GM23248 (cell line): ENCODE measurements at regions not wholly inside any gene's neighbourhood (a gene's known extent, or its start where the extent isn't known, plus 50 kb on each side); places are given as distances from the start of the nearest gene placed in this dataset.
A peak's percentile ranks its signal among the peaks of the same experiment; 100 is the strongest.

Source experiments
- DNase-seq: peaks from one replicate; pipeline ENCODE4 v3.0.0-alpha.2; 2015
- H2AFZ ChIP-seq: fragments of 200-600 bp; sonication (generic); 2 replicates; pipeline ENCODE4 v1.6.1; 2016; ENCODE audit warnings: antibody characterized with exemption
- H3F3A ChIP-seq: fragments of 200-600 bp; sonication (generic); 2 replicates; pipeline ENCODE4 v1.6.1; 2016; ENCODE audit warnings: mild to moderate bottlenecking, antibody characterized with exemption, mixed run types; ENCODE audit not compliant: insufficient read depth
- H3K27ac ChIP-seq: fragments of 200-600 bp; sonication (generic); 2 replicates; pipeline ENCODE4 v1.5.1; 2016; ENCODE audit warnings: mild to moderate bottlenecking
- H3K27me3 ChIP-seq: fragments of 200-600 bp; sonication (generic); replicated peaks from 2 replicates; pipeline ENCODE4 v1.6.1; 2016; ENCODE audit warnings: mild to moderate bottlenecking; ENCODE audit not compliant: insufficient read depth
- H3K36me3 ChIP-seq: fragments of 200-600 bp; sonication (generic); 2 replicates; pipeline ENCODE4 v1.6.1; 2016; ENCODE audit warnings: low read depth, mild to moderate bottlenecking
- H3K4me1 ChIP-seq: fragments of 200-600 bp; sonication (generic); 2 replicates; pipeline ENCODE4 v1.6.1; 2016; ENCODE audit warnings: mild to moderate bottlenecking; ENCODE audit not compliant: insufficient read depth
- H3K4me2 ChIP-seq: fragments of 200-600 bp; sonication (generic); one replicate; pipeline ENCODE4 v1.6.1; 2016; ENCODE audit warnings: mild to moderate bottlenecking; ENCODE audit not compliant: unreplicated experiment
- H3K4me3 ChIP-seq: fragments of 200-600 bp; sonication (generic); 2 replicates; pipeline ENCODE4 v1.5.1; 2016; ENCODE audit warnings: mild to moderate bottlenecking
- H3K79me2 ChIP-seq: fragments of 200-600 bp; sonication (generic); 2 replicates; pipeline ENCODE4 v1.6.1; 2016; ENCODE audit warnings: mild to moderate bottlenecking; ENCODE audit not compliant: insufficient read depth
- H3K9ac ChIP-seq: fragments of 200-600 bp; sonication (generic); 2 replicates; pipeline ENCODE4 v1.6.1; 2016; ENCODE audit warnings: mild to moderate bottlenecking
- H3K9me2 ChIP-seq: fragments of 200-600 bp; sonication (generic); 2 replicates; pipeline ENCODE4 v1.6.1; 2016; ENCODE audit warnings: mixed run types, mild to moderate bottlenecking, moderate library complexity; ENCODE audit not compliant: insufficient read depth
- H3K9me3 ChIP-seq: fragments of 200-600 bp; sonication (generic); one replicate; pipeline ENCODE4 v1.6.1; 2017; ENCODE audit warnings: low read depth
- H4K20me1 ChIP-seq: fragments of 200-600 bp; sonication (generic); 2 replicates; pipeline ENCODE4 v1.6.0; 2016; ENCODE audit not compliant: insufficient read depth
- EZH2 ChIP-seq: fragments of 200-600 bp; sonication (generic); IDR thresholded peaks from 2 replicates; pipeline ENCODE4 v1.6.1; 2018; ENCODE audit warnings: antibody characterized with exemption, mild to moderate bottlenecking; ENCODE audit not compliant: insufficient read depth, poor library complexity, severe bottlenecking
- EZH2phosphoT487 ChIP-seq: fragments of 200-600 bp; sonication (generic); IDR thresholded peaks from 2 replicates; pipeline ENCODE4 v1.6.1; 2018; ENCODE audit warnings: antibody characterized with exemption, moderate library complexity, mild to moderate bottlenecking, low read depth; ENCODE audit not compliant: insufficient read depth
- WGBS, 2 experiments: methylation state at CpG; one replicate each; pipeline ENCODE4 v1.1.6; 2015 to 2017; ENCODE audit warnings: low lambda C conversion rate in 2 of 2, low coverage in 1 of 2; ENCODE audit errors: missing lambda C conversion rate in 2 of 2; 5-methylcytosine and 5-hydroxymethylcytosine counted together
- in situ Hi-C: fragments of 300-500 bp; cut with MboI; formaldehyde crosslinking; loops from 2 replicates; pipeline ENCODE4 v1.15.0; 2020

- no peak overlapping the region for H3K9ac ChIP-seq
- no peaks in the 10 kb centered on the region for H4K20me1 ChIP-seq
- H2AFZ ChIP-seq: no peak overlapping the region
- H3F3A ChIP-seq: no peaks in the 10 kb centered on the region
- H3K27ac ChIP-seq: no peak overlapping the region
- no peaks in the 10 kb centered on the region for H3K27me3 ChIP-seq
- H3K4me1 ChIP-seq: no peaks in the 10 kb centered on the region
- H3K79me2 ChIP-seq: no peaks in the 10 kb centered on the region
- in situ Hi-C loops: no loop called here
- no peak overlapping the region for H3K4me2 ChIP-seq
- no peak for TF ChIP-seq EZH2phosphoT487
- TF ChIP-seq EZH2: no peak
- H3K36me3 ChIP-seq: no peaks in the 10 kb centered on the region
- no peak for DNase-seq
- H3K9me2 ChIP-seq: no peaks in the 10 kb centered on the region
- no peaks in the 10 kb centered on the region for H3K9me3 ChIP-seq
- WGBS, 2 experiments: 34 to 53% methylated on average over 6 of the region's 6 CpGs
- H3K4me3 ChIP-seq: no peak overlapping the region
Measured at GRCh38 chr10:129364949-129365348, 102.1 kb upstream of the MGMT start.

- no peaks in the 10 kb centered on the region for H3F3A ChIP-seq
- no peaks in the 10 kb centered on the region for H4K20me1 ChIP-seq
- no peak for TF ChIP-seq EZH2
- no peak for TF ChIP-seq EZH2phosphoT487
- H3K79me2 ChIP-seq: no peaks in the 10 kb centered on the region
- H3K9me3 ChIP-seq: no peaks in the 10 kb centered on the region
- no peaks in the 10 kb centered on the region for H3K36me3 ChIP-seq
- DNase-seq: peak; percentile 2
- H3K27ac ChIP-seq: no peak overlapping the region
- H3K9me2 ChIP-seq: no peaks in the 10 kb centered on the region
- H3K4me3 ChIP-seq: no peak overlapping the region
- H3K4me1 ChIP-seq: no peaks in the 10 kb centered on the region
- no peak overlapping the region for H2AFZ ChIP-seq
- H3K4me2 ChIP-seq: no peak overlapping the region
- 34 to 42% methylated on average over 5 to 6 of the region's 6 CpGs for WGBS, 2 experiments
- H3K27me3 ChIP-seq: no peaks in the 10 kb centered on the region
- in situ Hi-C loops: no loop called here
- no peak overlapping the region for H3K9ac ChIP-seq
Measured at GRCh38 chr10:129365767-129366402, 101.2 kb upstream of the MGMT start.

GRCh38 chr10:129366450-129366849, 100.6 kb upstream of the MGMT start:
- Histone ChIP-seq H4K20me1 (no peaks in the 10 kb centered on the region), H3K4me3 (no peak overlapping the region), H3K36me3 (no peaks in the 10 kb centered on the region), H3K9ac (no peak overlapping the region), H3F3A (no peaks in the 10 kb centered on the region), H2AFZ (no peak overlapping the region), H3K27ac (no peak overlapping the region), H3K79me2 (no peaks in the 10 kb centered on the region), H3K9me2 (no peaks in the 10 kb centered on the region), H3K4me1 (no peaks in the 10 kb centered on the region), H3K27me3 (no peaks in the 10 kb centered on the region), H3K9me3 (no peaks in the 10 kb centered on the region), H3K4me2 (no peak overlapping the region)
- no peak for TF ChIP-seq EZH2
- TF ChIP-seq EZH2phosphoT487: no peak
- DNase-seq: no peak
- in situ Hi-C loops: no loop called here
- WGBS, 2 experiments: 36% methylated on average over 3 of the region's 3 CpGs

GRCh38 chr10:129369566-129369965, 97.5 kb upstream of the MGMT start:
- no peak overlapping the region for H3K4me2 ChIP-seq
- no peak for DNase-seq
- in situ Hi-C loops: no loop called here
- H2AFZ ChIP-seq: no peak overlapping the region
- H3K9me2 ChIP-seq: no peaks in the 10 kb centered on the region
- H3K36me3 ChIP-seq: no peaks in the 10 kb centered on the region
- H3K27me3 ChIP-seq: no peaks in the 10 kb centered on the region
- H3K4me3 ChIP-seq: no peak overlapping the region
- H3K4me1 ChIP-seq: no peaks in the 10 kb centered on the region
- H3K79me2 ChIP-seq: no peaks in the 10 kb centered on the region
- H4K20me1 ChIP-seq: no peaks in the 10 kb centered on the region
- TF ChIP-seq EZH2 (no peak), EZH2phosphoT487 (no peak)
- no peaks in the 10 kb centered on the region for H3K9me3 ChIP-seq
- H3K27ac ChIP-seq: no peak overlapping the region
- H3K9ac ChIP-seq: no peak overlapping the region
- H3F3A ChIP-seq: no peaks in the 10 kb centered on the region
- 48 to 61% methylated on average over 10 of the region's 10 CpGs for WGBS, 2 experiments

- H3K4me2 ChIP-seq: no peak overlapping the region
- H3K79me2 ChIP-seq: no peaks in the 10 kb centered on the region
- no peak for DNase-seq
- H3F3A ChIP-seq: no peaks in the 10 kb centered on the region
- H3K27ac ChIP-seq: no peak overlapping the region
- no peak for TF ChIP-seq EZH2phosphoT487
- TF ChIP-seq EZH2: no peak
- H3K36me3 ChIP-seq: no peaks in the 10 kb centered on the region
- H3K4me3 ChIP-seq: no peak overlapping the region
- no peak overlapping the region for H2AFZ ChIP-seq
- no peaks in the 10 kb centered on the region for H3K9me3 ChIP-seq
- WGBS, 2 experiments: 32 to 37% methylated on average over 7 of the region's 7 CpGs
- no peaks in the 10 kb centered on the region for H3K4me1 ChIP-seq
- H3K9me2 ChIP-seq: no peaks in the 10 kb centered on the region
- no peaks in the 10 kb centered on the region for H4K20me1 ChIP-seq
- no peaks in the 10 kb centered on the region for H3K27me3 ChIP-seq
- H3K9ac ChIP-seq: no peak overlapping the region
- in situ Hi-C loops: no loop called here
Measured at GRCh38 chr10:129371541-129371940, 95.5 kb upstream of the MGMT start.
